Heart left ventricle (tissue), 13 donors: ENCODE measurements at regions not wholly inside any gene's neighbourhood (a gene's known extent, or its start where the extent isn't known, plus 50 kb on each side); places are given as distances from the start of the nearest gene placed in this dataset.

Experiments
- POLR2A ChIP-seq, 2 donors: fragments of 450-650 bp; IDR thresholded peaks; one replicate each; pipeline ENCODE4 v1.6.1; 2017; ENCODE audit warnings: antibody characterized with exemption in 2 of 2, mild to moderate bottlenecking in 2 of 2, moderate library complexity in 2 of 2
- TF ChIP-seq, protein P1 (sequence below), 12 donors: fragments of 200-600 bp; sonication (generic) in 4 of 12; IDR thresholded peaks; one replicate each; pipeline versions ENCODE4 v1.5.0 to v1.8.0; 2018 to 2022; ENCODE audit warnings: antibody characterized with exemption in 12 of 12, mild to moderate bottlenecking in 5 of 12
- donor health status: ischemic (EF 13 %, LVEDD 7.1; RV severe dilation, severe dysfunction).
- donor health status: DM: no; HTN: yes; CAD: no.
- donor health status: DM: no; HTN: no; CAD: no.
- donor health status: ischemic (EF 25% LVEDD 6.9; RV normal size, moderate dysfunction).
- donor health status: ischemic (EF 25% LVEDD 5.7; RV mildly dilated, moderate dysfunction).
- donor health status: ischemic (EF 35%, LVEDD 5.7; RV mildly dilated, moderate dysfunction).
- donor health status: nonischemic (EF 11% LVEDD 7.7; RV severe dilation, severe dysfunction).
- donor health status: DM: yes; HTN: yes; CAD: no.
- donor health status: PGD.
- donor health status: ischemic (EF 29% LVEDD 5.4; RV normal size, mild dysfunction).
- donor health status: nonischemic (EF 23%, LVEDD 6.1; RV moderate dilation, normal function).

DNA sequence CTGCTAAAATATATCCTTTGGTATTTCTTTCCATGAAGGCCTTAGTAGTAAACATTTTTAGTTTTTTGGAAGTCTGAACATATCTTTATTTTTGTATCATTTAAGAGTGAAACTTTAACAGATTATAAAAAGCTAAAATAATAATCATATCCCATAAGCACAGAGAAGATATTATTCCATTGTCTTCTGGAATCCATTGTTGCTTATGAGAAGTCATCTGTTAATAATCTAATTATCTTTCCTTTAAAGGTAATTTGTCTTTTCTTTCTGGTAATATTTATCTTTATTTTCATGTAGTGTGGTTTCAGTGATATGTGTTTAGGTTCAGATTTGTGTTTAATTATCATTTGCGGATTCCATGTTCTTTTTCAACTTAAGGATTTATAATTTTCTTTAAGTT is 261.7 kb downstream of the MSRB3 start:
- TF ChIP-seq POLR2A (IDR thresholded peaks at IDR 0.05): no peak
- TF ChIP-seq, protein P1, sequence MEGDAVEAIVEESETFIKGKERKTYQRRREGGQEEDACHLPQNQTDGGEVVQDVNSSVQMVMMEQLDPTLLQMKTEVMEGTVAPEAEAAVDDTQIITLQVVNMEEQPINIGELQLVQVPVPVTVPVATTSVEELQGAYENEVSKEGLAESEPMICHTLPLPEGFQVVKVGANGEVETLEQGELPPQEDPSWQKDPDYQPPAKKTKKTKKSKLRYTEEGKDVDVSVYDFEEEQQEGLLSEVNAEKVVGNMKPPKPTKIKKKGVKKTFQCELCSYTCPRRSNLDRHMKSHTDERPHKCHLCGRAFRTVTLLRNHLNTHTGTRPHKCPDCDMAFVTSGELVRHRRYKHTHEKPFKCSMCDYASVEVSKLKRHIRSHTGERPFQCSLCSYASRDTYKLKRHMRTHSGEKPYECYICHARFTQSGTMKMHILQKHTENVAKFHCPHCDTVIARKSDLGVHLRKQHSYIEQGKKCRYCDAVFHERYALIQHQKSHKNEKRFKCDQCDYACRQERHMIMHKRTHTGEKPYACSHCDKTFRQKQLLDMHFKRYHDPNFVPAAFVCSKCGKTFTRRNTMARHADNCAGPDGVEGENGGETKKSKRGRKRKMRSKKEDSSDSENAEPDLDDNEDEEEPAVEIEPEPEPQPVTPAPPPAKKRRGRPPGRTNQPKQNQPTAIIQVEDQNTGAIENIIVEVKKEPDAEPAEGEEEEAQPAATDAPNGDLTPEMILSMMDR (IDR thresholded peaks at IDR 0.05): no peak
